Uterus (tissue), 2 donors: ENCODE measurements at regions not wholly inside any gene's neighbourhood (a gene's known extent, or its start where the extent isn't known, plus 50 kb on each side); places are given as distances from the start of the nearest gene placed in this dataset.

Experiments used
- CTCF ChIP-seq, 4 experiments: fragments of 200-600 bp in 2 of 4; fragments of 450-650 bp in 2 of 4; sonication (generic) in 2 of 4; IDR thresholded peaks; one replicate each; pipeline ENCODE4 v1.5.1; 2016 to 2019; ENCODE audit warnings: antibody characterized with exemption in 4 of 4, mild to moderate bottlenecking in 2 of 4, moderate library complexity in 1 of 4
- POLR2A ChIP-seq, 2 donors: fragments of 450-650 bp; IDR thresholded peaks; one replicate each; pipeline ENCODE4 v1.6.1; 2016; ENCODE audit warnings: antibody characterized with exemption in 2 of 2, mild to moderate bottlenecking in 1 of 2, moderate library complexity in 1 of 2

- TF ChIP-seq CTCF (IDR thresholded peaks at IDR 0.05) (no peak), POLR2A (IDR thresholded peaks at IDR 0.05) (no peak)
These were observed 614.5 kb downstream of the IRS1 start for GRCh38 chr2:226184940-226185615.
